Mesenchymal stem cell (in vitro differentiated cells and primary cell): ENCODE measurements at regions not wholly inside any gene's neighbourhood (a gene's known extent, or its start where the extent isn't known, plus 50 kb on each side); places are given as distances from the start of the nearest gene placed in this dataset.
A peak's percentile ranks its signal among the peaks of the same experiment; 100 is the strongest.

Experiments used
- DNase-seq: peaks from one replicate; pipeline ENCODE4 v3.0.0-alpha.2; 2013
- H2AFZ ChIP-seq: one replicate; pipeline ENCODE4 v1.6.1; 2013; ENCODE audit warnings: low read depth, mild to moderate bottlenecking, control low read depth, inconsistent platforms, low read length, moderate library complexity
- H2AK5ac ChIP-seq: 2 replicates; pipeline ENCODE4 v1.6.1; 2013; ENCODE audit warnings: low read length, moderate library complexity, mild to moderate bottlenecking, inconsistent platforms; ENCODE audit not compliant: severe bottlenecking
- H2BK120ac ChIP-seq: one replicate; pipeline ENCODE4 v1.6.1; 2013; ENCODE audit warnings: low read depth, mild to moderate bottlenecking, inconsistent platforms, low read length, moderate library complexity
- H2BK12ac ChIP-seq, 2 experiments: one replicate each; pipeline ENCODE4 v1.6.1; 2013; ENCODE audit warnings: inconsistent platforms in 2 of 2, low read length in 2 of 2, mild to moderate bottlenecking in 2 of 2, moderate library complexity in 2 of 2, control low read depth in 1 of 2
- H2BK15ac ChIP-seq: one replicate; pipeline ENCODE4 v1.6.1; 2013; ENCODE audit warnings: mild to moderate bottlenecking, low read depth, inconsistent platforms; ENCODE audit not compliant: poor library complexity, severe bottlenecking
- H2BK5ac ChIP-seq: 2 replicates; pipeline ENCODE4 v1.6.1; 2013; ENCODE audit warnings: low read depth, mild to moderate bottlenecking, low read length, control low read depth, inconsistent platforms; ENCODE audit not compliant: poor library complexity, severe bottlenecking
- H3K14ac ChIP-seq, 2 experiments: one replicate each; pipeline ENCODE4 v1.6.1; 2013; ENCODE audit warnings: inconsistent platforms in 2 of 2, low read length in 2 of 2, control low read depth in 1 of 2, mild to moderate bottlenecking in 1 of 2, moderate library complexity in 1 of 2
- H3K18ac ChIP-seq, 2 experiments: one replicate each; pipeline ENCODE4 v1.6.1; 2013; ENCODE audit warnings: inconsistent platforms in 2 of 2, low read length in 2 of 2, control low read depth in 1 of 2, low read depth in 1 of 2, mild to moderate bottlenecking in 1 of 2
- H3K23ac ChIP-seq, 2 experiments: one replicate each; pipeline ENCODE4 v1.6.1; 2013; ENCODE audit warnings: inconsistent platforms in 2 of 2, low read length in 2 of 2, mild to moderate bottlenecking in 2 of 2, moderate library complexity in 2 of 2, control low read depth in 1 of 2
- H3K27ac ChIP-seq: 2 replicates; pipeline ENCODE4 v1.5.1; 2013; ENCODE audit warnings: mild to moderate bottlenecking, moderate library complexity, low read length, control low read depth, inconsistent platforms; ENCODE audit not compliant: poor library complexity, severe bottlenecking
- H3K27me3 ChIP-seq, 2 experiments: 2 replicates each; pipeline versions ENCODE4 v1.6.1 to v1.7.0; 2013; ENCODE audit warnings: low read length in 2 of 2, mild to moderate bottlenecking in 2 of 2, moderate library complexity in 2 of 2, control low read depth in 1 of 2, inconsistent platforms in 1 of 2; ENCODE audit not compliant: control insufficient read depth in 1 of 2, insufficient read depth in 1 of 2
- H3K36me3 ChIP-seq, 2 experiments: 2 replicates each; pipeline versions ENCODE4 v1.6.1 to v1.7.0; 2013; ENCODE audit warnings: low read length in 2 of 2, control low read depth in 1 of 2, inconsistent platforms in 1 of 2, low read depth in 1 of 2, mild to moderate bottlenecking in 1 of 2; ENCODE audit not compliant: insufficient read depth in 2 of 2, control insufficient read depth in 1 of 2
- H3K4ac ChIP-seq, 2 experiments: one replicate each; pipeline ENCODE4 v1.6.1; 2013; ENCODE audit warnings: inconsistent platforms in 2 of 2, low read length in 2 of 2, mild to moderate bottlenecking in 2 of 2, moderate library complexity in 2 of 2, control low read depth in 1 of 2, low read depth in 1 of 2
- H3K4me1 ChIP-seq: 2 replicates; pipeline ENCODE4 v1.6.1; 2013; ENCODE audit warnings: low read depth, low read length, control low read depth; ENCODE audit not compliant: control insufficient read depth, insufficient read depth
- H3K4me2 ChIP-seq: 2 replicates; pipeline ENCODE4 v1.6.1; 2013; ENCODE audit warnings: low read length, mild to moderate bottlenecking, inconsistent platforms; ENCODE audit not compliant: poor library complexity, severe bottlenecking
- H3K4me3 ChIP-seq, 2 experiments: 2 replicates each; pipeline versions ENCODE4 v1.5.1 to v1.7.0; 2013; ENCODE audit warnings: low read length in 2 of 2, mild to moderate bottlenecking in 2 of 2, control low read depth in 1 of 2, low read depth in 1 of 2; ENCODE audit not compliant: insufficient read depth in 1 of 2
- H3K79me1 ChIP-seq: replicated peaks from 2 replicates; pipeline ENCODE4 v1.6.1; 2013; ENCODE audit warnings: mild to moderate bottlenecking, control low read depth, low read length, inconsistent platforms; ENCODE audit not compliant: poor library complexity, severe bottlenecking
- H3K9ac ChIP-seq: 2 replicates; pipeline ENCODE4 v1.7.0; 2013; ENCODE audit warnings: mild to moderate bottlenecking, low read length, moderate library complexity
- H3K9me3 ChIP-seq: 2 replicates; pipeline ENCODE4 v1.7.0; 2013; ENCODE audit warnings: mild to moderate bottlenecking, low read length; ENCODE audit not compliant: control insufficient read depth
- H4K8ac ChIP-seq: one replicate; pipeline ENCODE4 v1.6.1; 2013; ENCODE audit warnings: inconsistent platforms, mild to moderate bottlenecking, low read length, moderate library complexity
- H4K91ac ChIP-seq: one replicate; pipeline ENCODE4 v1.6.1; 2013; ENCODE audit warnings: mild to moderate bottlenecking, low read length, inconsistent platforms
- WGBS: methylation state at CpG from one replicate; pipeline ENCODE4 v1.1.7; 2013; ENCODE audit warnings: mixed read lengths; 5-methylcytosine and 5-hydroxymethylcytosine counted together

DNA sequence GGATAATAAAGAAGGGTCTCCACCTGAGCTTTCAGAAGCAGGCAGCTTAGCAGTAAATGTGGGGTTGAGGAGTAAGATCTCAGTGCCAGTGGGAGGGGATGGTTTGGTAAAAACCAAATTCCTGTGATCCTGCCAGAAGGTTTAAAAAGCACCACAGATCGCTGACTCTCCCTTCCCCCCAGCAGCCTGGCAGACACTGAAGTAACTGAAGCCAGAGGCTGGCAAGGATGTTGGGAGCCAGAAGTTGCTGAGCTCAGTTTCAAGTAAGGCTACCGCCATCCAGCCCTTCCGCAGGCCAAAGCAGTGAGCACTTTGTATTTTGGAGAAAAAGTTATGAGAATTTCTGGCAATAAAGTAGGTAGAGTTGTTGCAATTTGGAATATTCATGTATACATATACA lies 246.4 kb downstream of the ZNF621 start:
- Histone ChIP-seq H3K4ac (no peak overlapping the region), H3K79me1 (no peaks in the 10 kb centered on the region), H3K23ac (no peak overlapping the region), H3K18ac (no peak overlapping the region), H3K4me1 (no peaks in the 10 kb centered on the region), H3K36me3 (peaks cover 0 to 17% of the 10 kb centered on the region in 2 experiments), H3K9me3 (no peaks in the 10 kb centered on the region), H2AK5ac (no peak overlapping the region), H3K4me2 (no peak overlapping the region), H2AFZ (no peak overlapping the region), H3K4me3 (no peak overlapping the region), H4K91ac (no peak overlapping the region), H2BK5ac (no peak overlapping the region), H2BK12ac (no peak overlapping the region), H3K14ac (no peak overlapping the region), H3K27me3 (peaks cover 0 to 17% of the 10 kb centered on the region in 2 experiments), H3K9ac (no peak overlapping the region), H4K8ac (no peak overlapping the region), H2BK120ac (no peak overlapping the region), H2BK15ac (no peak overlapping the region), H3K27ac (no peak overlapping the region)
- DNase-seq, result no peak
- 83% methylated on average over 1 of the region's 3 CpGs for WGBS

DNA sequence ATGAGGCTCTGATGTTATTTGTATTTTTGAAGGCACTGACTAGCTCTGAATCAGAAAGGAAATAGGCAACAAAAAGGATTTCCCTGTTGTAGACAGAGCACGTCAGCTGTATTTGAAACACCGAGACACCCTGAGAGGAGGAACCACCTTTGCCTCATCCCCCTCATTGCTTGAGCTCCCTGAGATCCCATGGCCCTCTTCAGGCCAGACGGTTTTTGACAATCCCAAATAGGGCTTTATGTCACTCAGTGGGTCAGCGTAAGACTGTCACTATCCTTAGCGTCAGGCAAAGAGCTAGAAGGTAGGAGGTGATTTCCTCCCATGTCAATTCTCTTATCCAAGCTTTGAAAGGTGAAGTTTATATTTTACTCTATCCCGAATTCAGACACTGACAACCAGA lies 254.3 kb downstream of the ZNF621 start:
- Histone ChIP-seq H3K4me1 (peaks cover 7% of the 10 kb centered on the region), H3K27ac (no peak overlapping the region), H3K79me1 (no peaks in the 10 kb centered on the region), H2BK12ac (no peak overlapping the region), H3K4me2 (no peak overlapping the region), H4K91ac (no peak overlapping the region), H3K27me3 (peaks cover 0 to 10% of the 10 kb centered on the region in 2 experiments), H3K4me3 (no peak overlapping the region), H3K9me3 (no peaks in the 10 kb centered on the region), H3K9ac (no peak overlapping the region), H4K8ac (no peak overlapping the region), H3K4ac (no peak overlapping the region), H3K18ac (no peak overlapping the region), H3K14ac (no peak overlapping the region), H2BK120ac (no peak overlapping the region), H2AFZ (no peak overlapping the region), H2BK5ac (no peak overlapping the region), H2AK5ac (no peak overlapping the region), H2BK15ac (no peak overlapping the region), H3K36me3 (peaks cover 0 to 19% of the 10 kb centered on the region in 2 experiments), H3K23ac (no peak overlapping the region)
- WGBS, result 74% methylated on average over 4 of the region's 6 CpGs
- no peak for DNase-seq

DNA sequence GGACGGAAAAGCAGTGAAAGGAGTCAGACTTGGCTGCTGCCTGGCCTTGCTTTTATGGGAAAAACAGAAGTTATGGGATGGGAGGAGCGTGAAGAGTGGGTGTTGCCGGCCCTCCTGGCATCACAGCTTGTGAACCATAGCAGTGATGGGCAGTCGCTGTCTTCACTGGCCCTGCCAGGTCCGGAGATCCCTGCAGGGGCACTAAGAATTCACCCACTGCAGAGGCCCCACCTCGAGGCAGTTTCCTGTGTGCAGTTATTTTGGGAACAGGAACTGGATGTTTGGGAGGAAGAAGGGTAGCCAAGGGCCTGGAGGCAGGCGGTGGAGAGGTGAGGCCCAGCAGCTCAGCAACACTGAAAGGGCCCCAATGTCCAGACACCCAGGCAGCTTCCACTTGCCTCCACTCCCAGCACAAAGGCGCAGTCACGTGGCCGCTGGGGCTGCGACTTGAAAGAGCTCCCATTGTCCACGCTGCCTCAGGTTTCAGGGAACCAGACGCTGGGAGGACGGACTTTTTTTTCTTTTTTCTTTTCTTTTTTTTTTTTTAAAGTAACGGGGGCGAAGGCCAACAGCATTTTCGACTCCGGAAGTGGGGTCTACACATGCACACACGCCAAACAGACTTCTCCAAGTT lies 255.6 kb downstream of the ZNF621 start:
- no peak for DNase-seq
- WGBS, result 72% methylated on average over 19 of the region's 19 CpGs
- no peak overlapping the region for H2BK5ac ChIP-seq

DNA sequence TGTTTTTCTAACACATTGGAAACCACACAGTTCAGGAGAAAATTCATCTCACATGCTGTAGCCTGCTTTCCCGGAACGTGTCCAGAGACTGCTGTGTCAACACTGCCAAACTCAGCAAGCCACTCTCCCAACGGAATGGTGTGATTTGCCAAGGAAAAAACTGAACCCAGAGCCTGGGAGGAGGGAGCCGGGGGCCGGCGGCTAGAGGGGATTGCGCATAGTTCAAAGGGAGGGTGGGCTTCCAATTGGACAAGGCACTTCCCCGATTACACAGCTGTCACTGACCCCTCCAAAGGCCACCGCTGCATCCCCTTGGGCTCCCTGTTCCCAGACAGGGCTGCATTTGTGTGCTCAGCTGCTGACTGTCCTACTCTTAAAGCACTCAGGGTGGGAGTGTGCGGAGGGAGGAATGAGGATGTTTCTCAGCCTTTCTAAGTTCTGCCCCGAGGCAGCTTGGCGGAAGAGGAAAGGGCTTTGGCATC lies 256.2 kb downstream of the ZNF621 start:
- no peak for DNase-seq
- peak overlapping the region; percentile 24 for H3K27ac ChIP-seq
- peaks cover 7% of the 10 kb centered on the region for H3K4me1 ChIP-seq
- no peak overlapping the region for H3K23ac ChIP-seq
- H4K8ac ChIP-seq, result no peak overlapping the region
- no peak overlapping the region for H3K4me2 ChIP-seq
- no peaks in the 10 kb centered on the region for H3K79me1 ChIP-seq
- H3K9me3 ChIP-seq, result no peaks in the 10 kb centered on the region
- H2BK5ac ChIP-seq, result no peak overlapping the region
- no peak overlapping the region for H3K4ac ChIP-seq
- no peak overlapping the region for H4K91ac ChIP-seq
- 80% methylated on average over 12 of the region's 12 CpGs for WGBS
- no peak overlapping the region for H3K14ac ChIP-seq
- H2AK5ac ChIP-seq, result no peak overlapping the region
- peak overlapping the region in 1 of 2 experiments; percentile 61 for H3K4me3 ChIP-seq
- H3K18ac ChIP-seq, result no peak overlapping the region
- H2AFZ ChIP-seq, result no peak overlapping the region
- no peak overlapping the region for H2BK120ac ChIP-seq
- H2BK15ac ChIP-seq, result no peak overlapping the region
- peaks cover 0 to 5% of the 10 kb centered on the region in 2 experiments for H3K27me3 ChIP-seq
- no peak overlapping the region for H2BK12ac ChIP-seq
- peaks cover 0 to 7% of the 10 kb centered on the region in 2 experiments for H3K36me3 ChIP-seq
- H3K9ac ChIP-seq, result peak overlapping the region; percentile 77

More for the DNA sequence above, 255.6 kb downstream of the ZNF621 start:
- H3K27ac ChIP-seq, result peak overlapping the region; percentile 15
- H2BK15ac ChIP-seq, result no peak overlapping the region
- H3K4me3 ChIP-seq, result peak overlapping the region in 1 of 2 experiments; percentile 61
- no peak overlapping the region for H3K14ac ChIP-seq
- H4K8ac ChIP-seq, result no peak overlapping the region
- no peak overlapping the region for H3K4ac ChIP-seq
- no peak overlapping the region for H3K18ac ChIP-seq
- no peak overlapping the region for H4K91ac ChIP-seq
- H3K9ac ChIP-seq, result peak overlapping the region; percentile 77
- peaks cover 0 to 7% of the 10 kb centered on the region in 2 experiments for H3K36me3 ChIP-seq
- H3K9me3 ChIP-seq, result no peaks in the 10 kb centered on the region
- H3K79me1 ChIP-seq, result no peaks in the 10 kb centered on the region
- no peak overlapping the region for H3K23ac ChIP-seq
- no peak overlapping the region for H2AK5ac ChIP-seq
- peaks cover 7% of the 10 kb centered on the region for H3K4me1 ChIP-seq
- H3K27me3 ChIP-seq, result peaks cover 0 to 5% of the 10 kb centered on the region in 2 experiments
- H2BK12ac ChIP-seq, result no peak overlapping the region
- H2BK120ac ChIP-seq, result no peak overlapping the region
- H3K4me2 ChIP-seq, result no peak overlapping the region
- no peak overlapping the region for H2AFZ ChIP-seq
